ENCODE measurements at regions not wholly inside any gene's neighbourhood (a gene's known extent, or its start where the extent isn't known, plus 50 kb on each side); places are given as distances from the start of the nearest gene placed in this dataset.
"Not testable (repeated sequence)": the region's sequence is repeated elsewhere in the genome, so short reads cannot be mapped to it uniquely, and the experiment has no call there.

GRCh38 chr9:27835746-27836145 is 262.5 kb upstream of the C9orf72 start:
- H3K27me3 ChIP-seq (ENCODE audit: insufficient read depth, low read length) = no peaks in the 10 kb centered on the region
- no peak overlapping the region for H3K4me2 ChIP-seq (ENCODE audit: low read length)
- no peaks in the 10 kb centered on the region for H3K9me2 ChIP-seq (ENCODE audit: low read depth, low read length)
- H4K20me1 ChIP-seq (ENCODE audit: insufficient read depth, low read length) = no peaks in the 10 kb centered on the region
- H3K27ac ChIP-seq (ENCODE audit: low read depth, low read length, poor library complexity, severe bottlenecking) = no peak overlapping the region
- H3K9ac ChIP-seq (ENCODE audit: low read length) = no peak overlapping the region
- no peaks in the 10 kb centered on the region for H3K9me3 ChIP-seq (ENCODE audit: low read length)
- H3K4me1 ChIP-seq (ENCODE audit: insufficient read depth, low read length, severe bottlenecking) = no peaks in the 10 kb centered on the region
- TF ChIP-seq EZH2 (IDR thresholded peaks at IDR 0.05; ENCODE audit: borderline replicate concordance, low read length) = no peak
- TF ChIP-seq, protein P1, sequence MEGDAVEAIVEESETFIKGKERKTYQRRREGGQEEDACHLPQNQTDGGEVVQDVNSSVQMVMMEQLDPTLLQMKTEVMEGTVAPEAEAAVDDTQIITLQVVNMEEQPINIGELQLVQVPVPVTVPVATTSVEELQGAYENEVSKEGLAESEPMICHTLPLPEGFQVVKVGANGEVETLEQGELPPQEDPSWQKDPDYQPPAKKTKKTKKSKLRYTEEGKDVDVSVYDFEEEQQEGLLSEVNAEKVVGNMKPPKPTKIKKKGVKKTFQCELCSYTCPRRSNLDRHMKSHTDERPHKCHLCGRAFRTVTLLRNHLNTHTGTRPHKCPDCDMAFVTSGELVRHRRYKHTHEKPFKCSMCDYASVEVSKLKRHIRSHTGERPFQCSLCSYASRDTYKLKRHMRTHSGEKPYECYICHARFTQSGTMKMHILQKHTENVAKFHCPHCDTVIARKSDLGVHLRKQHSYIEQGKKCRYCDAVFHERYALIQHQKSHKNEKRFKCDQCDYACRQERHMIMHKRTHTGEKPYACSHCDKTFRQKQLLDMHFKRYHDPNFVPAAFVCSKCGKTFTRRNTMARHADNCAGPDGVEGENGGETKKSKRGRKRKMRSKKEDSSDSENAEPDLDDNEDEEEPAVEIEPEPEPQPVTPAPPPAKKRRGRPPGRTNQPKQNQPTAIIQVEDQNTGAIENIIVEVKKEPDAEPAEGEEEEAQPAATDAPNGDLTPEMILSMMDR (IDR thresholded peaks at IDR 0.05; ENCODE audit: low read length) = no peak
- no peak overlapping the region for H3K4me3 ChIP-seq (ENCODE audit: low read depth, low read length, poor library complexity, severe bottlenecking)
- H2AFZ ChIP-seq (ENCODE audit: low read length) = no peak overlapping the region
- H3K36me3 ChIP-seq (ENCODE audit: insufficient read depth, low read length) = no peaks in the 10 kb centered on the region
- H3K79me2 ChIP-seq (ENCODE audit: insufficient read depth, low read length) = no peaks in the 10 kb centered on the region
- no peaks in the 10 kb centered on the region for H3F3A ChIP-seq (ENCODE audit: insufficient read depth, low read length)

DNA sequence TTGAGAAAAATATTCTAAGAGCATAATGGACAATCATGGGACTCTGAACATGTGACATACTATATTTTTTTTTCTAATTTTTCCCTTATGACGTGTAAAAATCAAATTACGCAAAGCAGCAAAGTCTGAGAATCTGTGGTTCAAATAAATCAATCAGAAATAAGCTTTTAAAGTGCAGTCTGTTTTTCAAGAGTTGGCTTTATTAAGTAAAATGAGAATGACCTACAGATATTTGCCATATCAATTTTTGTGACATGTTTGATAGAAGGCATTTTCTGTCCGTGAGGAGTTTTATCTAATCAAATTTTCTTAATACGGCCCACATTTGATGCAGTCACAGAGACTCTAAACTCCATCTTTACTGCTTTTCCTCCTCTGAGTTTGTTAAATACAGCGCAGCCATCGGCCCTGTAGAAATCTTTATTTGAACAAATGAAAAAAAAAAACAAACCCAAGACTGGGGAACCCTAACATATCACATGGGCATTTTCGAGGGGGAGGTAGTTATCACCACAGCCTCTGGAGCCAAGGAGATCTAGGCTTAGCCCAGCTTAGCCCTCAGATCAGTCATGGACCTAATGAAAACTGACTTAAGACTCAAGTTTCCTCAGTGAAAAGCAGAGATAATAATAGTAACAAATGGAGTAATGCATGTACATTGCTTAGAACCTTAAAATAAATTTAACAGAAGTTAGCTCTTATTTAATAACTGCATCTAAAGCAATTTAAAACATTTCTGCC is 263.6 kb upstream of the C9orf72 start:
- Histone ChIP-seq H3K9me3 (ENCODE audit: low read length) (no peaks in the 10 kb centered on the region), H3K27me3 (ENCODE audit: insufficient read depth, low read length) (no peaks in the 10 kb centered on the region), H3K9ac (ENCODE audit: low read length) (no peak overlapping the region), H3K36me3 (ENCODE audit: insufficient read depth, low read length) (no peaks in the 10 kb centered on the region), H3K27ac (ENCODE audit: low read depth, low read length, poor library complexity, severe bottlenecking) (no peak overlapping the region), H3K4me1 (ENCODE audit: insufficient read depth, low read length, severe bottlenecking) (no peaks in the 10 kb centered on the region), H2AFZ (ENCODE audit: low read length) (no peak overlapping the region), H3K4me2 (ENCODE audit: low read length) (no peak overlapping the region), H4K20me1 (ENCODE audit: insufficient read depth, low read length) (no peaks in the 10 kb centered on the region), H3K79me2 (ENCODE audit: insufficient read depth, low read length) (no peaks in the 10 kb centered on the region), H3F3A (ENCODE audit: insufficient read depth, low read length) (no peaks in the 10 kb centered on the region), H3K9me2 (ENCODE audit: low read depth, low read length) (no peaks in the 10 kb centered on the region), H3K4me3 (ENCODE audit: low read depth, low read length, poor library complexity, severe bottlenecking) (no peak overlapping the region)
- TF ChIP-seq EZH2 (IDR thresholded peaks at IDR 0.05; ENCODE audit: borderline replicate concordance, low read length) = no peak
- TF ChIP-seq, protein P1 (IDR thresholded peaks at IDR 0.05; ENCODE audit: low read length) = no peak

DNA sequence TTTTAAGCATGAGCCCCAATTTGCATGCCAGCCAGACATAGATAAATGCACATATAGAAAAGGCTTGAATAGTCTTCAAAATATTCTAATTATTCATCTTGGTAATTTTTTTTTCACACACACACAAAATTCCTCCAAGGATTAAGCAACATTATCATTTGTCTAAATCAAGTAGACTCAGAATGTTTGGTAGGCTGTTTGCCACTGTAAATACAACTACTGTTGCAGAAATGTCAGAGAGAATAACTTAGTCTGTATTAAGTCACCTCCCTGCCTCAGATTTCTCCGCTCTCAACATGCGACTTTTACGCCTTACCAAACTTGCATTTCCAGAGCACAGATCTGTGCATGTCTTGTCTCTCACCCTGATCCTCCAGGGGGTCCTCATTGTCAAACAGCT is 265.6 kb upstream of the C9orf72 start:
- H3K9ac ChIP-seq (ENCODE audit: low read length) = no peak overlapping the region
- no peak for TF ChIP-seq EZH2 (IDR thresholded peaks at IDR 0.05; ENCODE audit: borderline replicate concordance, low read length)
- TF ChIP-seq, protein P1 (IDR thresholded peaks at IDR 0.05; ENCODE audit: low read length) = no peak
- no peaks in the 10 kb centered on the region for H3K9me2 ChIP-seq (ENCODE audit: low read depth, low read length)
- H3K4me2 ChIP-seq (ENCODE audit: low read length) = no peak overlapping the region
- no peaks in the 10 kb centered on the region for H3K36me3 ChIP-seq (ENCODE audit: insufficient read depth, low read length)
- no peak overlapping the region for H2AFZ ChIP-seq (ENCODE audit: low read length)
- no peak overlapping the region for H3K27ac ChIP-seq (ENCODE audit: low read depth, low read length, poor library complexity, severe bottlenecking)
- H3F3A ChIP-seq (ENCODE audit: insufficient read depth, low read length) = no peaks in the 10 kb centered on the region
- no peaks in the 10 kb centered on the region for H4K20me1 ChIP-seq (ENCODE audit: insufficient read depth, low read length)
- no peaks in the 10 kb centered on the region for H3K9me3 ChIP-seq (ENCODE audit: low read length)
- H3K27me3 ChIP-seq (ENCODE audit: insufficient read depth, low read length) = no peaks in the 10 kb centered on the region
- no peaks in the 10 kb centered on the region for H3K4me1 ChIP-seq (ENCODE audit: insufficient read depth, low read length, severe bottlenecking)
- no peaks in the 10 kb centered on the region for H3K79me2 ChIP-seq (ENCODE audit: insufficient read depth, low read length)
- H3K4me3 ChIP-seq (ENCODE audit: low read depth, low read length, poor library complexity, severe bottlenecking) = no peak overlapping the region

- H3K27ac ChIP-seq (ENCODE audit: low read depth, low read length, poor library complexity, severe bottlenecking); H3K36me3 ChIP-seq (ENCODE audit: insufficient read depth, low read length); H3K4me2 ChIP-seq (ENCODE audit: low read length); H3K27me3 ChIP-seq (ENCODE audit: insufficient read depth, low read length); H3K9me2 ChIP-seq (ENCODE audit: low read depth, low read length); H3K79me2 ChIP-seq (ENCODE audit: insufficient read depth, low read length); H3F3A ChIP-seq (ENCODE audit: insufficient read depth, low read length); H2AFZ ChIP-seq (ENCODE audit: low read length); H3K4me3 ChIP-seq (ENCODE audit: low read depth, low read length, poor library complexity, severe bottlenecking); H3K9me3 ChIP-seq (ENCODE audit: low read length); H4K20me1 ChIP-seq (ENCODE audit: insufficient read depth, low read length); H3K4me1 ChIP-seq (ENCODE audit: insufficient read depth, low read length, severe bottlenecking); H3K9ac ChIP-seq (ENCODE audit: low read length): not testable (repeated sequence)
These were observed 266.5 kb upstream of the C9orf72 start for GRCh38 chr9:27839767-27840166.
